ENCODE measurements at regions not wholly inside any gene's neighbourhood (a gene's known extent, or its start where the extent isn't known, plus 50 kb on each side); places are given as distances from the start of the nearest gene placed in this dataset.

DNA sequence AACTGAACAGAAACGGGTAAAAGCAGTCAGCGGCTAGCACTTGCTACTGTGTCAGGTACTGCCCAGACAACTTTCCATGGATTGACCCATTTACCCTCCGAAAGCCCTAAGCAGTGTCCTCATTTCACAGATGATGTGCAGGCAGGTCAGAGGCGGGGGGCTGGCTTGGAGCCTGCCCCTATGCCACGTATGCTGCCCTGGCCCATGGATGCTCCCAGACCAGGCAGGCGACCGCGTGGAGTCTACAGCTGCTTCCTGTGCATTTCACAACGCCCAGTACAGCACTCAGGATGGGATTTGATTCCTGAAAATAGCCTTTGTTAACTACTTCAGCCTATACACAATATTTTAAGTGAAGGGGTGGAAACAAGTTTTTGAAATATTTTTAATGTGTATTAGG lies 202.9 kb downstream of the NXNL2 start:
- H2AFZ ChIP-seq (ENCODE audit: insufficient read depth, low read depth, low read length, poor library complexity, severe bottlenecking), result no peak overlapping the region
- no peak overlapping the region for H3K27ac Mint-ChIP-seq
- TF ChIP-seq, protein P1, sequence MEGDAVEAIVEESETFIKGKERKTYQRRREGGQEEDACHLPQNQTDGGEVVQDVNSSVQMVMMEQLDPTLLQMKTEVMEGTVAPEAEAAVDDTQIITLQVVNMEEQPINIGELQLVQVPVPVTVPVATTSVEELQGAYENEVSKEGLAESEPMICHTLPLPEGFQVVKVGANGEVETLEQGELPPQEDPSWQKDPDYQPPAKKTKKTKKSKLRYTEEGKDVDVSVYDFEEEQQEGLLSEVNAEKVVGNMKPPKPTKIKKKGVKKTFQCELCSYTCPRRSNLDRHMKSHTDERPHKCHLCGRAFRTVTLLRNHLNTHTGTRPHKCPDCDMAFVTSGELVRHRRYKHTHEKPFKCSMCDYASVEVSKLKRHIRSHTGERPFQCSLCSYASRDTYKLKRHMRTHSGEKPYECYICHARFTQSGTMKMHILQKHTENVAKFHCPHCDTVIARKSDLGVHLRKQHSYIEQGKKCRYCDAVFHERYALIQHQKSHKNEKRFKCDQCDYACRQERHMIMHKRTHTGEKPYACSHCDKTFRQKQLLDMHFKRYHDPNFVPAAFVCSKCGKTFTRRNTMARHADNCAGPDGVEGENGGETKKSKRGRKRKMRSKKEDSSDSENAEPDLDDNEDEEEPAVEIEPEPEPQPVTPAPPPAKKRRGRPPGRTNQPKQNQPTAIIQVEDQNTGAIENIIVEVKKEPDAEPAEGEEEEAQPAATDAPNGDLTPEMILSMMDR (IDR thresholded peaks at IDR 0.05), result no peak
- H3K9ac ChIP-seq (ENCODE audit: insufficient read depth, low read length, poor library complexity, severe bottlenecking), result no peak overlapping the region
- no peak overlapping the region for H3K4me2 ChIP-seq (replicated peaks; ENCODE audit: extremely low read depth, low read length, poor library complexity, severe bottlenecking)
- no peak overlapping the region for H3K27ac ChIP-seq (ENCODE audit: low read depth in 1 of 2, low read length in 2 of 2)
- H4K20me1 ChIP-seq (ENCODE audit: insufficient read depth, low read length), result no peaks in the 10 kb centered on the region
- H3K36me3 Mint-ChIP-seq, result no peaks in the 10 kb centered on the region
- H3K27me3 ChIP-seq (ENCODE audit: control insufficient read depth in 2 of 2, insufficient read depth in 2 of 2, low read length in 2 of 2), result peaks cover 9 to 28% of the 10 kb centered on the region in 2 donors
- WGBS (ENCODE audit: insufficient coverage), result 58% methylated on average over 5 of the region's 9 CpGs
- no peak overlapping the region for H3K4me3 ChIP-seq (replicated peaks in 1 of 3; ENCODE audit: low read depth in 2 of 3, low read length in 3 of 3)
- H3K36me3 ChIP-seq (replicated peaks in 1 of 2; ENCODE audit: control insufficient read depth in 1 of 2, insufficient read depth in 2 of 2, low read length in 2 of 2), result no peaks in the 10 kb centered on the region
- intact Hi-C loops (cut with micrococcal nuclease), result no loop called here
- peaks cover 16 to 40% (median 36%) of the 10 kb centered on the region in 3 donors for H3K27me3 Mint-ChIP-seq (ENCODE audit: low read depth in 3 of 3)
- H3K9me3 ChIP-seq (replicated peaks in 1 of 2; ENCODE audit: control insufficient read depth in 1 of 2, insufficient read depth in 1 of 2, low read length in 2 of 2), result no peaks in the 10 kb centered on the region
- no peaks in the 10 kb centered on the region for H3K79me2 ChIP-seq (ENCODE audit: insufficient read depth, low read length)
- H3K4me1 Mint-ChIP-seq, result no peaks in the 10 kb centered on the region
- no peaks in the 10 kb centered on the region for H3K4me1 ChIP-seq (ENCODE audit: control insufficient read depth in 1 of 2, insufficient read depth in 2 of 2, low read length in 2 of 2)
- H3K4me3 Mint-ChIP-seq, result no peak overlapping the region
- peaks cover 0 to 3% (median 0%) of the 10 kb centered on the region in 7 donors for H3K9me3 Mint-ChIP-seq
- no peak for DNase-seq

DNA sequence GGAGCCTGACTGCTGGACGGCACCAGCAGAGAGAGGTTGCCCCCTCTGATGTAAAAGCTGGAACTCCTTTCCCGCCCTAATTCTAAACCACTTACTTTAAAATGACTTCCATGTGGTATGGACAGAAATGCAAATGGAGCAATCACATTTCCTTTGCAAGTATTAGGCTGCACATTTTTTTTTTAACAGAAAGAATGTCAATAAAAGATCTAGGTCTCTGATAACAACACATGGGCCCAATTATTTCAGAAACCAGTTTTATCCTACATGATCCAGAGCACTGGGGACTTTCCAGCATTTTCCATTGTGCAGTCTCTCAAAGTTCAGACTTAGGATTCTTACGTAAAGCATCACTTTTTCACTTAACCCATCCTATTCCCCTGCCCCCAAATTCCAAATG lies 203.7 kb downstream of the NXNL2 start:
- TF ChIP-seq, protein P1 (IDR thresholded peaks at IDR 0.05), result no peak
- Mint-ChIP-seq H3K27ac (no peak overlapping the region), H3K4me3 (no peak overlapping the region), H3K27me3 (ENCODE audit: low read depth in 3 of 3) (peaks cover 20 to 39% (median 32%) of the 10 kb centered on the region in 3 donors), H3K4me1 (no peaks in the 10 kb centered on the region), H3K36me3 (no peaks in the 10 kb centered on the region), H3K9me3 (peaks cover 0 to 3% (median 0%) of the 10 kb centered on the region in 7 donors)
- H4K20me1 ChIP-seq (ENCODE audit: insufficient read depth, low read length), result no peaks in the 10 kb centered on the region
- WGBS (ENCODE audit: insufficient coverage), result no CpG with 5 or more reads among the region's 3 CpGs
- no peaks in the 10 kb centered on the region for H3K36me3 ChIP-seq (replicated peaks in 1 of 2; ENCODE audit: control insufficient read depth in 1 of 2, insufficient read depth in 2 of 2, low read length in 2 of 2)
- H3K4me3 ChIP-seq (replicated peaks in 1 of 3; ENCODE audit: low read depth in 2 of 3, low read length in 3 of 3), result no peak overlapping the region
- no peaks in the 10 kb centered on the region for H3K4me1 ChIP-seq (ENCODE audit: control insufficient read depth in 1 of 2, insufficient read depth in 2 of 2, low read length in 2 of 2)
- peaks cover 9 to 25% of the 10 kb centered on the region in 2 donors for H3K27me3 ChIP-seq (ENCODE audit: control insufficient read depth in 2 of 2, insufficient read depth in 2 of 2, low read length in 2 of 2)
- no peak overlapping the region for H3K4me2 ChIP-seq (replicated peaks; ENCODE audit: extremely low read depth, low read length, poor library complexity, severe bottlenecking)
- intact Hi-C loops (cut with micrococcal nuclease), result no loop called here
- H3K79me2 ChIP-seq (ENCODE audit: insufficient read depth, low read length), result no peaks in the 10 kb centered on the region
- no peak overlapping the region for H3K9ac ChIP-seq (ENCODE audit: insufficient read depth, low read length, poor library complexity, severe bottlenecking)
- H2AFZ ChIP-seq (ENCODE audit: insufficient read depth, low read depth, low read length, poor library complexity, severe bottlenecking), result no peak overlapping the region
- H3K27ac ChIP-seq (ENCODE audit: low read depth in 1 of 2, low read length in 2 of 2), result no peak overlapping the region
- H3K9me3 ChIP-seq (replicated peaks in 1 of 2; ENCODE audit: control insufficient read depth in 1 of 2, insufficient read depth in 1 of 2, low read length in 2 of 2), result no peaks in the 10 kb centered on the region
- DNase-seq, result no peak

Data from CD14-positive monocyte (primary cell).